ENCODE measurements at regions not wholly inside any gene's neighbourhood (a gene's known extent, or its start where the extent isn't known, plus 50 kb on each side); places are given as distances from the start of the nearest gene placed in this dataset.

DNA sequence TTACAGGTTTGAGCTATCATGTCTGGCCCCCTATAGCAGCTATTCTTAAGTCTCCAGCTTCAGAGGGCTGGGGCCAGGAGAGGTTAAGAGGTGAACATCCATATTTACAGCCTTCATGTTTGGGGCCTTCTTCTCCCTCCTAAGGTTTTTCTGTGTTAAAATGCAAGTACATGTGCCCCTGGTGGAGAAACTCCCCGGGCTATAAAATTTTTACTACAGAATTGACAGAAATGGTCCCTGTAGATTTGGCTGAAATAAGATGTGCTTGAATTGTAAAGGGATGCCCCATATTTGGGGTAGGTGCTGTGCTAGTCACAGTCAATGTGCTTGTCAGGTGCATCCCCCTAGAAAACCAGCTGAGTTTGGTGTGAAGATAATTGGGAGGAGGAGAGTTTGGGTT lies 263.3 kb upstream of the CXCR4 start:
- ATAC-seq (no peak), DNase-seq (no peak)
- Mint-ChIP-seq H3K27me3 (no peaks in the 10 kb centered on the region), H3K4me3 (peak overlapping the region; percentile 88), H3K36me3 (ENCODE audit: low read depth) (no peaks in the 10 kb centered on the region), H3K27ac (peak overlapping the region; percentile 98), H3K4me1 (peaks cover 38% of the 10 kb centered on the region)
- H3K9me3 ChIP-seq (ENCODE audit: control insufficient read depth, low read length, poor library complexity, severe bottlenecking), result no peaks in the 10 kb centered on the region

DNA sequence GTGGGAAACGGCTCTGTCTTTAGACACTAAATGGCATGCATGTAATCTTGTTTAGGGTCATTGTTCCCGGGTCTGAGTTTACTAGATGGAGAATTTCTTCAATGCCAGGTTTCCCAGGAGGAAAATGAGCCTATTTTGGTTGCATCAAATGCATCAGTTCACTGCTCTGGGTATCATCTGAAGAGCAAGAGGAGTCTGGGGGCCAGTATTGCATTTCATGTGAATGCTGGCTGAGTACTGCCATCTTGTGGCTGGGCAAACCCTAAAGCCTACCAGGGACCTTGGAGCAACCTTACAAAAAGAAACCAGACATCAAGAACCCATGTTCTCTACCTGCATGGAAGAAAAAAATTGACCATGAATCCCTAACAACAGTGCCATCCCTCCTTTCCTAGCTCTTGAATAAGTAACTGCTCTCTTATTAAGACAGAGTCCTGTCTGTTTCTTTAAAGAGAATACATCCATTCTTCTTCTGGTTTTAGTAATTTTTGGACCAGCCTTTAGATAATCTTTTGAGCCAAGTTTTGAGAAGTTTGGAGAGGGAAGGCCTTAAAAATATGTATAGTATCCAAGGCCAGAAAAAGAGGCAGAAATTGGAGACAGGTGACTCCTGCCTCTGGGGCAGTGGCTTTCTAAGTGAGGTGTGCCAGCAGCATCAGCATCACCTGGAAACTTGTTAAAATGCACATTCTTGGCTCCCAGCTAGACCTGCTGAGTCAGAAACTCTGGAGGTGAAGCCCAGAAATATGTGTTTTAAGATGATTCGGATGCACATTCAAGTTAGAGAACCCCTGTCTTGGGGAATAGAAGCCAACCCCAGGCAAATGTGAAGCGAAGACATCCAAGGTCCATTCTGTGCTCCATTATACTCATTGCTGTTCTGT lies 261.0 kb upstream of the CXCR4 start:
- DNase-seq (peak; percentile 28 to 69 (median 46)), ATAC-seq (peak; percentile 47)
- Mint-ChIP-seq H3K27me3 (no peaks in the 10 kb centered on the region), H3K4me1 (peaks cover 50% of the 10 kb centered on the region), H3K36me3 (ENCODE audit: low read depth) (no peaks in the 10 kb centered on the region), H3K4me3 (no peak overlapping the region), H3K27ac (peak overlapping the region; percentile 98)
- H3K9me3 ChIP-seq (ENCODE audit: control insufficient read depth, low read length, poor library complexity, severe bottlenecking), result no peaks in the 10 kb centered on the region

GRCh38 chr2:136377423-136378382 lies 259.8 kb upstream of the CXCR4 start:
- no peaks in the 10 kb centered on the region for H3K9me3 ChIP-seq (ENCODE audit: control insufficient read depth, low read length, poor library complexity, severe bottlenecking)
- H3K27me3 Mint-ChIP-seq, result no peaks in the 10 kb centered on the region
- H3K36me3 Mint-ChIP-seq (ENCODE audit: low read depth), result no peaks in the 10 kb centered on the region
- ATAC-seq (no peak), DNase-seq (no peak)
- peaks cover 38% of the 10 kb centered on the region for H3K4me1 Mint-ChIP-seq
- no peak overlapping the region for H3K4me3 Mint-ChIP-seq
- peak overlapping the region; percentile 51 for H3K27ac Mint-ChIP-seq

DNA sequence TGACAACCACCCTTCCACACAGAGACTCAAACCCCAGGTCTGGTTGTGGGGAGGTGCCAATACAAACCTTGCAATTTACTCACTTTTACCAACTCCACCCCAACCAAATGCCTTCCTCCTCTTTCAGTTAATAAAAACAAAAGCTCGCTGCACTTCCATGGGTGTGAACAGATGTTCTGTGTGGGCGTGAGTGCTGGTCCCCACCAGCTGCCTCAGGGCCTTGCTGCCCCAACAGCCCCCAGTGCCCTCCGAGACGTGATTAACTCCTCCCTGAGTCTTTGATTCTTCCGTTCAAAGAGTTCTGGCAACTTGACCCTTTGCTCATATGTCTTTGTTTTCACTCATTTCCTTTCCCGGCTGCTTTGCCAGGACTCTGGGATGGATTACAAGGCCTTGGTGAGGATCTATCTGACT lies 258.9 kb upstream of the CXCR4 start:
- Mint-ChIP-seq H3K27me3 (no peaks in the 10 kb centered on the region), H3K27ac (peak overlapping the region; percentile 51), H3K4me3 (no peak overlapping the region), H3K4me1 (peaks cover 29% of the 10 kb centered on the region), H3K36me3 (ENCODE audit: low read depth) (no peaks in the 10 kb centered on the region)
- DNase-seq (no peak), ATAC-seq (no peak)
- no peaks in the 10 kb centered on the region for H3K9me3 ChIP-seq (ENCODE audit: control insufficient read depth, low read length, poor library complexity, severe bottlenecking)

DNA sequence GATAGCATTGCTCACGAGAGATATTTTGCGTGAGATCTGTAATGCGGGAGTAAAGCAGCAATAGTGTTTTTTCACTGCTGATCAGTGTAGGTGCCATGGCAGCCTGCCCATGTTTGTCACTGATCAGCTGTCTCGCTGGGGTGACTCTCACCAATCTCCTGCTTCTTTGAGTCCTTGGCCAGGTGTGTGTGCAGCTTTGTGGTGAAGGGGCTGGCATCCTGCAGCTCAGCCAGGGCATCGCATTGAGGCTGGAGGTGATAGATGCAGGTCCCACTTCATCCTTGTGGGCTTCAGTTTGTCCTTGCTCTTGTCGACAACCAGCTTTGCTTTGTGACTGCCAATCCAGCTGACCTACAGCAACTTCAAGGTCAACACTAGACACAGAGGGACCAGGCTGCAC lies 258.3 kb upstream of the CXCR4 start:
- Mint-ChIP-seq H3K4me1 (peaks cover 23% of the 10 kb centered on the region), H3K27me3 (no peaks in the 10 kb centered on the region), H3K36me3 (ENCODE audit: low read depth) (no peaks in the 10 kb centered on the region), H3K27ac (peak overlapping the region; percentile 51), H3K4me3 (no peak overlapping the region)
- no peaks in the 10 kb centered on the region for H3K9me3 ChIP-seq (ENCODE audit: control insufficient read depth, low read length, poor library complexity, severe bottlenecking)
- no peak for ATAC-seq
- no peak for DNase-seq

- no peaks in the 10 kb centered on the region for H3K27me3 Mint-ChIP-seq
- peaks cover 25% of the 10 kb centered on the region for H3K4me1 Mint-ChIP-seq
- no peaks in the 10 kb centered on the region for H3K36me3 Mint-ChIP-seq (ENCODE audit: low read depth)
- peak overlapping the region; percentile 34 for H3K4me3 Mint-ChIP-seq
- ATAC-seq, result no peak
- peak overlapping the region; percentile 51 for H3K27ac Mint-ChIP-seq
- no peaks in the 10 kb centered on the region for H3K9me3 ChIP-seq (ENCODE audit: control insufficient read depth, low read length, poor library complexity, severe bottlenecking)
- DNase-seq, result no peak
Observed at GRCh38 chr2:136375017-136375901, 257.3 kb upstream of the CXCR4 start.

- no peak for DNase-seq
- H3K36me3 Mint-ChIP-seq (ENCODE audit: low read depth), result no peaks in the 10 kb centered on the region
- H3K27me3 Mint-ChIP-seq, result no peaks in the 10 kb centered on the region
- H3K9me3 ChIP-seq (ENCODE audit: control insufficient read depth, low read length, poor library complexity, severe bottlenecking), result no peaks in the 10 kb centered on the region
- H3K27ac Mint-ChIP-seq, result no peak overlapping the region
- peaks cover 28% of the 10 kb centered on the region for H3K4me1 Mint-ChIP-seq
- no peak overlapping the region for H3K4me3 Mint-ChIP-seq
- ATAC-seq, result no peak
Observed at GRCh38 chr2:136373841-136374240, 255.9 kb upstream of the CXCR4 start.

DNA sequence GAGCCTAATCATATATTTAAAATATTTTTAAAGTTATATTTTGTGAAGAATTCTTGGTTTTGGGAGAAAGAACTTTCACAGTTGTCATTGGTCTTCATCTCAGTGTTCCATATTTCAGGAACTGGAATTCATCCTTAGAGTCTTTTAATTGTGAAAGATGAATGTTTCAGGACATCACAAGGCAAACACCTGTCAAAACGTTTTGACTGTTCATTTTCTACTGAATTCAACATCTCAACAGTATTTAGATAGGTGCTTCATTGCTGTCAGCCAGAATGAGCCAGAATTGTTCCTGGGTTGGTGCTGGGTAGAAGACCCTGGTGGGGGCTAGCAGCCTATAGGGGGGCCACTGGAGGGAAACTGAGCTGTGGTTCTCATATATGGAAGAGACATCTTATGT lies 255.1 kb upstream of the CXCR4 start:
- no peaks in the 10 kb centered on the region for H3K36me3 Mint-ChIP-seq (ENCODE audit: low read depth)
- no peak overlapping the region for H3K4me3 Mint-ChIP-seq
- H3K9me3 ChIP-seq (ENCODE audit: control insufficient read depth, low read length, poor library complexity, severe bottlenecking), result no peaks in the 10 kb centered on the region
- H3K4me1 Mint-ChIP-seq, result peaks cover 28% of the 10 kb centered on the region
- H3K27me3 Mint-ChIP-seq, result no peaks in the 10 kb centered on the region
- no peak overlapping the region for H3K27ac Mint-ChIP-seq
- ATAC-seq, result no peak
- DNase-seq, result no peak

GRCh38 chr2:136363900-136364299 lies 246.0 kb upstream of the CXCR4 start:
- Mint-ChIP-seq H3K27ac (peak overlapping the region; percentile 8), H3K4me1 (peaks cover 22% of the 10 kb centered on the region), H3K27me3 (no peaks in the 10 kb centered on the region), H3K4me3 (no peak overlapping the region), H3K36me3 (ENCODE audit: low read depth) (no peaks in the 10 kb centered on the region)
- no peak for ATAC-seq
- DNase-seq, result no peak
- H3K9me3 ChIP-seq (ENCODE audit: control insufficient read depth, low read length, poor library complexity, severe bottlenecking), result no peaks in the 10 kb centered on the region

- H3K27ac Mint-ChIP-seq, result peak overlapping the region; percentile 8
- peak overlapping the region; percentile 47 for H3K4me3 Mint-ChIP-seq
- H3K9me3 ChIP-seq (ENCODE audit: control insufficient read depth, low read length, poor library complexity, severe bottlenecking), result no peaks in the 10 kb centered on the region
- peaks cover 24% of the 10 kb centered on the region for H3K4me1 Mint-ChIP-seq
- H3K27me3 Mint-ChIP-seq, result no peaks in the 10 kb centered on the region
- ATAC-seq (peak; percentile 28), DNase-seq (no peak)
- no peaks in the 10 kb centered on the region for H3K36me3 Mint-ChIP-seq (ENCODE audit: low read depth)
Observed at GRCh38 chr2:136363470-136363869, 245.5 kb upstream of the CXCR4 start.

DNA sequence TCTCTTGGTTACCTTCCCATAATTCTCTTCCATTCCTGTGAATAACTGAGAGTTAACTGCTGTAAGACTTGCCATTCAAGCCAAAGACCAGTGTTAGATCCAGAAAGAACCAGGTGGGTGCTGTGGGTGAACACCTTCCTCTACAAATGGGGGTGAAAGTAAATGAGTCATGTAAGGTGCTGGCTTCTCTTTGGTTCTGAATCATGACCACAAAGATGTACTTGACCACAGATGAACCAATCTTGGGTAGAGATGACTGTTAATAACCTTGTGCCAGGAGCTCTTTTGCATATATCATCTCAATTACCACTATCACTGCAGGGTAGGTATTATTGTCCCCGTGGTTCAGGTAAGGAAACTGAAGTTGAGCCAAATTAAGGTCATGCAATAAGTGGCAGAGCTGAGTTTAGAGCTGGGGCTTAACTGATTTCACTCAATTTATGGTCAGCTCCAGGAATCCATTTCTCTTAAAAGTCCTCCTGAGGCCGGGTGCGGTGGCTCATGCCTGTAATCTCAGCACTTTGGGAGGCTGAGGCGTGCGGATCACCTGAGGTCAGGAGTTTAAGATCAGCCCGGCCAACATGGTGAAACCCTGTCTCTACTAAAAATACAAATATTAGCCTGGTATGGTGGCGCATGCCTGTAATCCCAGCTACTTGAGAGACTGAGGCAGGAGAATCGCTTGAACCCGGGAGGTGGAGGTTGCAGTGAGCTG lies 244.9 kb upstream of the CXCR4 start:
- ATAC-seq (peak; percentile 80), DNase-seq (no peak)
- Mint-ChIP-seq H3K27ac (peak overlapping the region; percentile 8), H3K27me3 (no peaks in the 10 kb centered on the region), H3K4me1 (peaks cover 24% of the 10 kb centered on the region), H3K4me3 (peak overlapping the region; percentile 47), H3K36me3 (ENCODE audit: low read depth) (no peaks in the 10 kb centered on the region)
- H3K9me3 ChIP-seq (ENCODE audit: control insufficient read depth, low read length, poor library complexity, severe bottlenecking), result no peaks in the 10 kb centered on the region

DNA sequence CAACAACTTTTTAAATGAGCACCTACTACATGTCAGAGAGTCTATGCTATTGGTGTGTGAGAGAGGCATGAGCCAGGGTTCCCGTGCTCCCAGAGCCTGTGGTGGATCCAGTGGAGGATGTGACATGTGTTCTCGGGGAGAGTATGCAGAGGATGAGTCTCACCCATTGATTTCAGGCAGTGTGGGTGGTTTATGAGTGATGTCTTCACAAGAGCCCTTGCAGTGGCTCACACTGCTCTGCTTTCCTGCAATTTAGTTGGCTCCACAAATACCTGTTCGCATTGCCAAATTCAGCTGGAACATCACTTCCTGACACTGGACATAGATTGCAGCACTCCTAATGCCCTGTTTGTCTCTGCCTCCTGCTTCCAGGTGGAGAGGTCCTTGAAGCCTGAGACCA lies 243.6 kb upstream of the CXCR4 start:
- no peaks in the 10 kb centered on the region for H3K9me3 ChIP-seq (ENCODE audit: control insufficient read depth, low read length, poor library complexity, severe bottlenecking)
- H3K27me3 Mint-ChIP-seq, result no peaks in the 10 kb centered on the region
- no peak for ATAC-seq

More for the DNA sequence above, 243.6 kb upstream of the CXCR4 start:
- no peaks in the 10 kb centered on the region for H3K36me3 Mint-ChIP-seq (ENCODE audit: low read depth)
- H3K4me1 Mint-ChIP-seq, result peaks cover 24% of the 10 kb centered on the region
- no peak overlapping the region for H3K27ac Mint-ChIP-seq
- H3K4me3 Mint-ChIP-seq, result no peak overlapping the region
- no peak for DNase-seq

All from T-helper 17 cell (primary cell).